ENCODE measurements at regions not wholly inside any gene's neighbourhood (a gene's known extent, or its start where the extent isn't known, plus 50 kb on each side); places are given as distances from the start of the nearest gene placed in this dataset.
"Not testable (repeated sequence)": the region's sequence is repeated elsewhere in the genome, so short reads cannot be mapped to it uniquely, and the experiment has no call there.

GRCh38 chr2:12910431-12910830 is 193.7 kb downstream of the TRIB2 start:
- TF ChIP-seq CTCF (IDR thresholded peaks at IDR 0.05; ENCODE audit: low read depth, low read length): no peak
- H3K4me3 ChIP-seq (ENCODE audit: low read depth, low read length): no peak overlapping the region

- TF ChIP-seq CTCF (IDR thresholded peaks at IDR 0.05; ENCODE audit: low read depth, low read length): no peak
- H3K4me3 ChIP-seq (ENCODE audit: low read depth, low read length): no peak overlapping the region
Measured at GRCh38 chr2:12915787-12916186, 199.1 kb downstream of the TRIB2 start.

GRCh38 chr2:12918138-12918834 is 201.6 kb downstream of the TRIB2 start:
- no peak for TF ChIP-seq CTCF (IDR thresholded peaks at IDR 0.05; ENCODE audit: low read depth, low read length)
- no peak overlapping the region for H3K4me3 ChIP-seq (ENCODE audit: low read depth, low read length)

GRCh38 chr2:12918835-12919445 is 202.2 kb downstream of the TRIB2 start:
- TF ChIP-seq CTCF (IDR thresholded peaks at IDR 0.05; ENCODE audit: low read depth, low read length): no peak
- no peak overlapping the region for H3K4me3 ChIP-seq (ENCODE audit: low read depth, low read length)

- no peak for TF ChIP-seq CTCF (IDR thresholded peaks at IDR 0.05; ENCODE audit: low read depth, low read length)
- H3K4me3 ChIP-seq (ENCODE audit: low read depth, low read length): no peak overlapping the region
Measured at GRCh38 chr2:12921321-12921720, 204.6 kb downstream of the TRIB2 start.

- no peak overlapping the region for H3K4me3 ChIP-seq (ENCODE audit: low read depth, low read length)
- no peak for TF ChIP-seq CTCF (IDR thresholded peaks at IDR 0.05; ENCODE audit: low read depth, low read length)
Measured at GRCh38 chr2:12923907-12924610, 207.3 kb downstream of the TRIB2 start.

- H3K4me3 ChIP-seq (ENCODE audit: low read depth, low read length): not testable (repeated sequence)
Measured at GRCh38 chr2:12926641-12927040, 209.9 kb downstream of the TRIB2 start.
